ENCODE measurements at regions not wholly inside any gene's neighbourhood (a gene's known extent, or its start where the extent isn't known, plus 50 kb on each side); places are given as distances from the start of the nearest gene placed in this dataset.

DNA sequence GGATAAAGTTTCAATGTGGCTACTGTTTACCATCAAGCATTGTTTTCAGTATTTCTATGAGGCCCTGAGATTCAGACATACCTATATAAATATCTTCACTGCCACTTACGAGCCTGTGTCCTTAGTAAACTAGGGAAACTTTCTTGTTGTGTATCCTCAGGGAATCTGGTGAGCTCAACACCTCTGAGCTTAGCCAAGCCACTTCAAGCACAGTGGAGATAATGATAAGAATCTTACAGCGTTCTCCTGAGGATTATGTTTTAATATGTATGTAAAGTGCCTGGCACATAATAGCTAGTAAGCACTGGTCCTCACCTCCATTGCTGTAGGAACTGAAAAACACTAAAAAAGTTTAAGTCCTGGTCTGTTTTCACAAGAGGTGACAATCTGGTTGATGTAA is 268.3 kb downstream of the SKIDA1 start:
- TF ChIP-seq, protein P1, sequence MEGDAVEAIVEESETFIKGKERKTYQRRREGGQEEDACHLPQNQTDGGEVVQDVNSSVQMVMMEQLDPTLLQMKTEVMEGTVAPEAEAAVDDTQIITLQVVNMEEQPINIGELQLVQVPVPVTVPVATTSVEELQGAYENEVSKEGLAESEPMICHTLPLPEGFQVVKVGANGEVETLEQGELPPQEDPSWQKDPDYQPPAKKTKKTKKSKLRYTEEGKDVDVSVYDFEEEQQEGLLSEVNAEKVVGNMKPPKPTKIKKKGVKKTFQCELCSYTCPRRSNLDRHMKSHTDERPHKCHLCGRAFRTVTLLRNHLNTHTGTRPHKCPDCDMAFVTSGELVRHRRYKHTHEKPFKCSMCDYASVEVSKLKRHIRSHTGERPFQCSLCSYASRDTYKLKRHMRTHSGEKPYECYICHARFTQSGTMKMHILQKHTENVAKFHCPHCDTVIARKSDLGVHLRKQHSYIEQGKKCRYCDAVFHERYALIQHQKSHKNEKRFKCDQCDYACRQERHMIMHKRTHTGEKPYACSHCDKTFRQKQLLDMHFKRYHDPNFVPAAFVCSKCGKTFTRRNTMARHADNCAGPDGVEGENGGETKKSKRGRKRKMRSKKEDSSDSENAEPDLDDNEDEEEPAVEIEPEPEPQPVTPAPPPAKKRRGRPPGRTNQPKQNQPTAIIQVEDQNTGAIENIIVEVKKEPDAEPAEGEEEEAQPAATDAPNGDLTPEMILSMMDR (IDR thresholded peaks at IDR 0.05; ENCODE audit: low read depth, low read length): no peak
- no peak for TF ChIP-seq EZH2phosphoT487 (IDR thresholded peaks at IDR 0.05; ENCODE audit: low read depth)

All from OCI-LY3 (cell line).